NCI-H2029 treated with DMSO at 0.1 percent for 48 hours (cell line): ENCODE measurements at regions not wholly inside any gene's neighbourhood (a gene's known extent, or its start where the extent isn't known, plus 50 kb on each side); places are given as distances from the start of the nearest gene placed in this dataset.
"Not testable (repeated sequence)": the region's sequence is repeated elsewhere in the genome, so short reads cannot be mapped to it uniquely, and the experiment has no call there.

Experiments
- DNase-seq: peaks from one replicate; lab custom pipeline; 2025; lab: John Stamatoyannopoulos, UW

DNA sequence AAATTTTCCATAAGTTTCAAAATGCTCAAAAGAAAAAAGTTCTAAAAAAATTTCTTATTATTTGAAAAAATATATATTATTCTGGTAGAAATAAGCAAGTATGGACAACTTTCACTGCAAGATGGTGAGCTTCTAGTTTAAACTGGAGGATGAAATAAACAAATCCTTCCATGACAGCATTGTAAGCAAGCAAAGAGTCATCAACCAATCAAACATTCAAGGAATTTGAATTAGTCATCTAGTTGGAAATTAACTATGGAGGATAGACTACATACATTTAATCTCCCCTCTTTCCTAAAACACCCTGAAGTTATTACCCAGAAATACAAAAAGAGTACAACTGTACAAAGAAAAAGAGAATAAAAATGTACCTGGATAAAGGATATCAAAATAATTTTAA lies 51.0 kb upstream of the IRX5 start:
- no peak for DNase-seq

DNA sequence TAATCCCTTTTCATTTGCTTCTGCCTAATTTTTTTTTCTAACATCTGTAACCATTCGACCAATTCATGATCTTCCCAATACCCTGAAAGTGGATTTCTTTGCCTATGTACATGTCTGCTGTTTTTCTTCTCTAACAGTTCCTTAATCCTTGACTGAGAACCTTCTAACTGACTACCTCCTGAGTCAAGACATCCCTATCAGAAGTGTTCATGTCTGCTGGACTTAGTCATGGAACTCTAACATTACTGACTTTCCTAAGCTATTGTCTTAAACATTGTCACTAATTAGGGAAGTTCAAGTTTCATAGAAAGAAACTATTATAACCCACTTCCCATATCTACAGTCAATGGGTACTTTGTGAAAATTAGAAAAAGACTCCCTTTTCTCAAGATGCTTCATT lies 52.4 kb upstream of the IRX5 start:
- DNase-seq, result no peak

DNA sequence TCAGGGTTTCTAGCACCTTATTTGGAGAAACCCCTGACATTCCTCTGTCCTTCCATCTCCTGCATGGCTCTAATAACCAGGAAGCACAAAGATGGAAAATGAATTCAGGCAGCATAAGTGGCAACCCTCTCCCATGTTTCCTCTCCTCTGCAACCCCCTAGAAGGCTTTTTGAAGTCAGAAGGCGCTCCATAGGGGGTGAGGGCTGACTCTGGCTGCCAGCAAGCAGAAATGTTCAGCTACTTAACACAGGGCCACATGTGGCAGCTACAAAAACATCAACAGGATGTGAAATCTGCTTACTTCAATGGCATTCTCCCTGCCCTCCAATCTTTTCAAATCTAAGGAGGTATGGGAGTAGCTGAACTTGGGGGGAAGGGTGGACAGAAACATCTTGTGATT lies 55.2 kb upstream of the IRX5 start:
- DNase-seq, result no peak

DNA sequence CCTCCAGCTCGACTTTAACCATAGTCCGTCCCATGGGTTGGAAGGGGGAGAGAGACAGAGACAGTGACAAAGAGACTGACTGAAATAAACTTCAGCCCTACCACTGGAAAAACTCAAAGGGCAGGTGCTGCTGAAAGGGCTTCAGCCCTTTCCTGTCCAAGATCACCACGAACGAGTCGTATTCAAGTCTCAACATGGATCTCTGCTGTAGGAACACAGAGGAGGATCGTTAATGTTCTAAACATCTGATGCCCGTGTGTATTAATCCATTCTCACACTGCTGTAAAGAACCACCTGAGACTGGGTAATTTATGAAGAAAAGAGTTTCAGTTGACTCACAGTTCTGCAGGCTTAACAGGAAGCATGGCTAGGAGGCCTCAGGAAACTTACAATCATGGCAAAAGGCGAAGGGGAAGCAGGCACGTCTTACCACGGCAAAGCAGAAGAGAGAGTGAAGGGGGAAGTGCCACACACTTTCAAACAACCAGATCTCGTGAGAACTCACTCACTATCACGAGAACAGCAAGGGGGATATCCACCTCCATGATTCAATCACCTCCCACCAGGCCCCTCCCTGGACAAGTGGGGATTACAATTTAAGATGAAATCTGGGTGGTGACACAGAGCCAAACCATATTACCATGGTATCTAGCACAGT lies 56.8 kb upstream of the IRX5 start:
- DNase-seq, result not testable (repeated sequence)

DNA sequence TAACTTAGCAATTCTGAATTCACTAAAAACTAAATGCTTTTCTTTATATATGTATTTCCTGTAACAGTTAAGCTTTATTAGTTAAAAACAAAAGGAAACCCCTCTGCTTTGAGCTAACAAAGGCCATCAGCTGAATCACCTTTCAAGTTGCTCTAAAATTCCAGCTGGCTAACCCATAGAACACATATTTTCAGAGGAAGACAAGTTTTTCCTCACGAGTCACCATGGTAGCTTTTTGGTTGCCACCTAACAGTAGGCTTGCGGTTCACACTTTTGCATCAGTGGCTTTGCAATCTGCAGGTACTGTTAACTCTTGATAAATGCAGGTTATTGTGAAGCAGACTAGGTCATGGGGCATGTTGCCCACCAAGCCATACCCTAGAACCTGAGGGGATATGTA lies 57.6 kb upstream of the IRX5 start:
- DNase-seq, result no peak

DNA sequence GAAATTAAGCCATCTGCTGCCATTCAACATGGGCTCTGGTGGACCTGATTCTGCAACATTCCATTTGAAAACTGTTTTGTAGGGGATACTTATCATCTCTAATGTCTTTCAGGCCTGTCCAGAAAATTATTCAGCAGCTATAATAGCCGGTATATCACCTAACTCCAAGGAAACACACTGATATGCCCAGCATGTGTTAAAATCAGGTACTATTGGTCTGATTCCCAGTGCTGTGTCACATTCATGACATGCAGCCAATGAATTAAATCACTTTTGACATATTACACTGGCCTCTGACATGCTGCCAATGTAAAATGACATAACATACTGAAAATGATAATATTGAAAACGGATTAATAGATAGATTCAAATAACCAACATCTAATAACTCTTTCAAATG lies 60.5 kb upstream of the IRX5 start:
- DNase-seq, result no peak

DNA sequence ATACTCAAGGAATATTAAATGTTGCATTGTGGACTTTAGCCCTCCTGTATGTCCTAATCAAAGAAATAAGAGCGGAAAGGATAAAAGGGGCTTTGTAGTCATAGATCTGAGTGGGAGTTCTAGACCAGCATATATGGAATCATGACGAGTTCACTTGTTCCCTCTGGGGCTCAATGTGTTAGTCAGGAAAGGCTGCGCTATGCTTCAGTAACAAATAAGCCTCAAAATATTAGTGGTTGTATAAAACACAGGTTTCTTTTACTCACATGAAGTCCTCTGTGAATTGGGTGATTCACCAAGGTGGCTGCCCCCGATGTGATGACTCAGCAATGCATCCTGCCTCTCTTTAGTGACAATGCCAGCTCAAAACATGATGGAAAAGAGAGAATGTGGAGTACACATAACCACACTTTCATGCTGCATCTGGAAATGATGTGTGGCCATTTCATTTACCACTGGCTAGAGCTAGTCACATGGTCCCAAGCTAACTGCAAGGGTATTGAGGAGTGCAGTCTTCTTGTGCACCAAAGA lies 63.3 kb upstream of the IRX5 start:
- DNase-seq, result no peak

DNA sequence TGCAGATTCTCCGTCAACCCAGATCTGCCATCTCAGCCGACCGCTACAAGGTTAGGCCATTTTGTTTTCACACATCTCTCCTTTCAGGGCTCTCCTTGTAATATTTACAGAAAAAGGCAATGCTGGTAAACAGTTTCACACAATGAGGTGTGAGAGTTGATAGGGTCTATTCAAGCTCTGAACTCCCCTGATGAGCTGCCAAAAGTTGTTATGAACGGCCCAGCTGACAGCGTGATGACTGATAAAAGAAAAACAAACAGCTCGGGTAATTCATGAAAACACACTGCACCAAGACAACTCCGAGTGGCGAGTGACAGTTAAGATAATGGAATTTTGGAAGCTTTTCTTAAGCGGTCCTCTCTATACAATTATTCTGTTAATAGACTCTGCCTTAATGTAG lies 68.1 kb upstream of the IRX5 start:
- DNase-seq, result no peak

DNA sequence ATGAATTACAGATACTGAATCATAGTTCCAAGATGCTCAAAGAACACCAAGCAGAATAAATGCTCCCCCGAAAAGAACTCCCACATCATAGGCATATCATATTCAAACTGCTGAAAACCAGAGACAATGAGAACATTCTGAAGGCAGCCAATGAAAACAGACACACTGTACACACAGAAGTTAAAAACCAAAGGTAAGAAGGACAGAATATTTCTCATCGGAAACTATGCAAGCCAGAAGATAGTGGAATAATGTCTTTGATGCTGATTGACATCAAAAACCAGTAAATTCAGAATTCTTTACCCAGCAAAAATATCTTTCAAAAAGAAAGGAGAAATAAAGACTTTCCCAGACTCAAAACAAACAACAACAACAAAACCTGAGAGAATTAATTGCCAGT lies 73.8 kb upstream of the IRX5 start:
- DNase-seq, result no peak

DNA sequence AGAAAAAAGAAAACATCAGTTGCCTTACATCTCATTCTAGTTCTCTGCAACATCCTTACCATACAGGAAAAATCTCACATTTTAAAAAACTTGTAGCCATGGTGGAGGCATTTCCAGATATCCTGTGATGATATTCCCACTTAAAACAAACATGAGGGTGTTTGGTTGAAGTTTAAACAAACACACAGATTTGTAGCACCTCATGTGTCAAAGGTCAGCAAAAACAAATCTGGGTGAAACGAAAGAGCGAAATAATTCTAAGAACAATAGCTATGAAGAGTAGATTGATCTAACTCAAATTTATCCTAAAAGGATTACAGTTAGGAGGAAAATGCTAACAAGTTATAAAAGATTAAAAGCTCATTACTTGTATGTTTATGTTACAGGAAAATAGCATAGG lies 83.1 kb upstream of the IRX5 start:
- DNase-seq, result no peak

DNA sequence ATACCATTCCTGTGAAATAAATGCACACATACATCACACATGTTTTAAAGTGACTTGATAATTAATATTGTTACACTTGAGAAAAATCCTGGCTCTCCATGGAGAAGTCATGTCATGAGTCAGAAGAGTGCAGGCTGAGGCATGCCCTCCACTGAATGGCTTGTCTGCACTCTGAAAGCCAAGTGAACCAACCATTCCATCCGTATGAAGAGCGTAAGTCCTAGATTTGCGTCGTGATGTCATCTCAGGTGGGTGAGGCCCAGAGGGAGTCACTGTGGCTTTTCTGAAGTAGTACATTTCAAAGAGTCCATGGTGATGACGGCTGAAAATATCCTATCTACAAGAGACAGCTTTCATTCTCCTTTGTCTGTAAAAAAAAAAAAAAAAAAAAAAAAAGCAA lies 83.5 kb upstream of the IRX5 start:
- DNase-seq, result no peak

DNA sequence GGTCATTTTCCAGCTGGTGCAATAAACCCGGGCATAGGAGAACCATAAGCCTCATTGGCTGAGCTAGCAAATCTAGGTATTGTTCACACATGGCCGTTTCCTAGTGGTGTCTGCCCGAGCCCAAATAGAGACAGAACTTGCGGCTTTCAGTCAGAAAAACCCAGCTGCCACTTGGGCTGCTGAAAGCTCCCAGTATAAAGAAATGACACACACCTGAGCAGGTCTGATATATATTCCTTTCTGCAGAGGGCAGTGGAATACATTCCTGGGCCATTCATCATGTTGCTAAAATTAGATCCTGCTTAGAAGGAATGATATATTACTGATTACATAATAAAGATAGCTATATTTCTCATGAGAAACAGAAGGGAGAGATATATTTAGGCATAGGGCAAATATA lies 83.9 kb upstream of the IRX5 start:
- no peak for DNase-seq

DNA sequence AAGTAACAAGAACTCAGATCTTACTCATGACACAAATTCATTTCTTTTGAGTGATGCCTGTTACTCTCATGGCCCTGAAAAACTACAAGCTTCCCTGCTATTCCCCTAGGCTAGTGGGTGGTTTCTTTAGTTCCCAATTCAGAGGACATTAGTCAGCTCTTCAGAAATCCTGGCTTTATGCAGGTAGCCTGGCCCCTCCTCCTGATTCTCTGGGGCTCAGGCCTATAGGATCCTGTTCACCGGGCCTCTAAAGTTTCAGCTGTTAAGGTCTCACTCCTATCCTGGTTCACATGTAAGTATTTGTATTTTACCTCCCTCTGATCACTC lies 87.3 kb upstream of the IRX5 start:
- no peak for DNase-seq

DNA sequence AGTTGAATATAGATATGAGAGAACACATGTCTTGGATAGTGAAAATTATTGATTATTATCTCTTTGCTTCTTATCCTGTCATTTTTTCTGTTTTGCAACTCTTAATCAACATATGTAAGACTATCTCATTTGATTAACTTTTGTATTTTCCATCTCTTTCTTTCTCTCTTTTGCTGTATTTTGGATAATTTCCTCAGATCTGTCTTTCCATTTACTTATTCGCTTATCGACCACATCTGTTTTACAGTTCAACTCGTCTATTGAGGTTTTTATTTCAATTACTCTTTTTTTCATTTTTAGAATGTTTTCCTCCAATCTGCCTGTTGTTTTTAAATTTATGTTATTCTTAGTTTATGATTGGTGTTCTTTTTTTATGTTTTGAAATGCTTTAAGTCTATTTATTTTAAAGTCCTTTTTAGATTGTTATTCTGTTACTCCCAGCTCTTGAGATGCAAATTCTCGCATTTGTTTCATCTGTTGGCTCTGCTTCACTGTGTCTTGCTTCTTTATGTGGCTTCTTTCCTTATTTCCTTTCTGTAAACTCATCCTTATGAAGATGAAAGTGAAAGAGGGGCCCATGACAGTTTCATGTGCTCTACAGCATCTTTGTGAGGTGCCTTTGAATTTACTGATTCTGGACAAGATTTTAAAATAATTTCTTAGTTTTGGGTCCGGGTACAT lies 87.8 kb upstream of the IRX5 start:
- DNase-seq, result no peak

DNA sequence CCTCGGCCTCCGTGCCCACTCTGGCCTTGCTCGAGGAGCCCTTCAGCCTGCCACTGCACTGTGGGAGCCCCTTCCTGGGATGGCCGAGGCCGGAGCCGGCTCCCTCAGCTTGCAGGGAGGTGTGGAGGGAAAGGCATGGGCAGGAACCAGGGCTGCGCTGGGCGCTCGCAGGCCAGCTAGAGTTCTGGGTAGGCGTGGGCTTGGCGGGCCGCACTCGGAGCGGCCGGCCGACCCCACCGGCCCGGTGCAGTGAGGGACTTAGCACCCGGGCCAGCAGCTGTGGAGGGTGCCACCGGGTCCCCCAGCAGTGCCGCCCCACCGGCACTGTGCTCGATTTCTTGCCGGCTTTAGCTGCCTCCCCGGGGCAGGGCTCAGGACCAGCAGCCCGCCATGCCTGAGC lies 101.0 kb upstream of the IRX5 start:
- no peak for DNase-seq

DNA sequence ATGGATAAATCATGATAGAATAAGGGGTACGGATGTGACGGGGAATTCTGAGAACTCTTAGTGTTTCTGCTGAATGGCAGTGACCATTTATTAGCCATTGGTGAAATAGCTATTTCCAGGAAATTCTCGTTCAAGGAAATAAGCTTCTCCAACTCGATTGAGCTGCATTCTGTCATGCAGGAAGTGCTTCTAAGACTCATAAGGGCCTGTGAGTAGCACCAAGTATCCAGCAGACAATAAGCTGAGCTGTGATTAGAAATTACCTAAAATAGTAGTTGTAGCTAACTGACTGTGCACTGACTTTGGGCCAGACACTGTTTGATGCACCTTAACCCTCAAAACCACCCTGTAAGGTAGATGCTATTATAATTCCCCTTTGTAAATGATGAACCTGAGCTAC lies 107.8 kb upstream of the IRX5 start:
- DNase-seq, result no peak

DNA sequence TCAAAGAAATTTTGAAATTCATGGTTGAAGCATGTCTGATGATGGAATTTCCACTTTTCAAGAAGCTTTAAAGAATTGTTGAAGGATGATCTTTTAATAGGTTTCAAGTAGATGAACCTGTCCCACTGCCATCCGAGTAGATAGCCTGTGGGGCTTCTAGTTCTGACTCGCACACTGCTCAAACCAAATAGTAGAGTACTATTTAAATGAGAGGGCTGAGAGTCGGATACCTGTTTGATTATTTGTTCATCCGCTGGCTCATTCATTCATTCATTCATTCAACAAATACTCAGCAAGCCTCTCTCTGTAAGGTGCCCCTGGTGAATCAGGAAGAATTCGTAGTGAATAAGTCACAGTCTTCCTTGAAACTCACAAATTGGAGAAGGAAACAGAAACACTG lies 108.2 kb upstream of the IRX5 start:
- no peak for DNase-seq

DNA sequence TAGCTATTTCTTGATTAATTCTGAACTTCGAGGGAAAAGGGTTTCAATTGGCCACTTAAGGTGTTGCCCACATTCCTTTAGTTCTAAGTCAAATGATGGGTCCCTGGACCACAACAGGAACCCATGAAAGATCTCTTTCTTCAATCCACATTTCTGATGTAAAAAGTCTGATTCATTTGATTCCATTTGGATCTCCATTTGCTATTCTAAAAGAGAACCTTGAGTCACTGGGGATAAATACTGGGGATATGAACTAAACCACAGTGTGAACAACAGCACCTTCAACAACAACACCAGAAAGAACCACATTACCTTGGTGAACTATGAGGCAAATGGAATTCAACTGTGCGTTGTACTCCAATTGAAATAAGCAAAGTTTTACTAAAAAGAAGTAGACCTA lies 108.9 kb upstream of the IRX5 start:
- no peak for DNase-seq

DNA sequence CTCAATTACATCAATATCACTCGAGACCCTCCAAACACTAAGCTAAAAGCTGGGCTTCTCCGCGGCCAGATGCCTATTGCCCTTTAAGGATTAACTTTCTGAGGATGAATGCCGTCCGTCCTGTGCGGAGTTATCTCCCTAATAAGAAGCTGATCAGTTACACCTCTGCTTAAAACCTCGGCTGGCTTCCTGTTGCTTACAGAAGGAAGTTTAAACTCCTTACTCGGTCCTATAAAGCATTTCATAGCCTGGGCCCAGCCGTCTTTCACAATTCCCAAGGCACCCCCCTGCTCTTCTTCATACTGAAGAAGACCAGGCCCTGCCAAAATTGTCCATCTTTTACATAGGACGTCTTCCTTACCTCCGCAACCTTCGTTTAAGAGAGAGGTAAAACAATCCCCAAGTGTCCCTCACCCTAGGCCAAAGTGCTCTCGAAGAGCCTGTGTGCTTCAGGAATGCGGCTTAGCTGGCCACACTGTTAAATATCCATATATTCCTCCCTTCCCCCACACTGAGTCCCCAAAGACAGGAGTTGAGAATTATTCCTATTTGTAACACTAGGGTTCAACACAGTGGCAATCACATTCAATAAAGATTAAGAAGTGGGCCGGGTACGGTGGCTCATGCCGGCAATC lies 112.6 kb upstream of the IRX5 start:
- no peak for DNase-seq

DNA sequence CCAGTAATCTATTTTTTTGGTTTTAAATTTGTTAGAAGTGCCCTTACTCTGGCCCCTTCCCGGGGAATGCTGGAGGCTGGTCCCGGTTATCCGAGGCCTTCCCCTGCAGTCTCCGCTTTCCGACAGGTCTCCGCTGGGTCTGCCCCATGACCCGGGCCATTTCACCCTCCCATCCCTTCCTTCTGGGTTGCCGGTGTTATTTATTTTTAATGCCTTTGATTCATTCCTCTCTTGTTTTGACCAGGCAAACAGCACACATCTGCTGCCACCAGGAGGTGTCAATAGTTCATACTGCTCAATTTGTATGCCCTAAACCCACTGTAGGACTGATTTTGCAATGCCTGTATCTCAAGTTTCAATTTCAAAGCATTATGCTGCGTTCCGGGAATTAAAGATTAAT lies 113.2 kb upstream of the IRX5 start:
- no peak for DNase-seq

DNA sequence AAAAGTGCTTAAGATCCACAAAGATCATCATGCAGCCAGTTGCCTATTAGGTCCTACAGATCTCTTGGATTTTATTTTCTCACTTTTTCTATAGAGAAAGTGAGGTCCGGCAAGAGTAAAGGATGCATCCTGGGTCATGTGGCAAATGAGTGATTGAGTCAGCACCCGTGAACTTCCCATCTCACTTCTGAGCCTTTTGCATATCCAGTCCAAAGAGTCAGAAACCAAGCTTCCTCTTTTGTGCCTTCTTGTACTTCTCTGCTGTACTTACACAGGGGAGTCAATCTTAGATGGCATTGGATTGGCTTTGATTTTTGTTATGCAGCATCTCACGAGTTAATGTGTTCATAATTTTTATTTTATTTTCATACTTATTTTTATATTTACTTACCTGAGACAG lies 114.2 kb upstream of the IRX5 start:
- DNase-seq, result no peak

DNA sequence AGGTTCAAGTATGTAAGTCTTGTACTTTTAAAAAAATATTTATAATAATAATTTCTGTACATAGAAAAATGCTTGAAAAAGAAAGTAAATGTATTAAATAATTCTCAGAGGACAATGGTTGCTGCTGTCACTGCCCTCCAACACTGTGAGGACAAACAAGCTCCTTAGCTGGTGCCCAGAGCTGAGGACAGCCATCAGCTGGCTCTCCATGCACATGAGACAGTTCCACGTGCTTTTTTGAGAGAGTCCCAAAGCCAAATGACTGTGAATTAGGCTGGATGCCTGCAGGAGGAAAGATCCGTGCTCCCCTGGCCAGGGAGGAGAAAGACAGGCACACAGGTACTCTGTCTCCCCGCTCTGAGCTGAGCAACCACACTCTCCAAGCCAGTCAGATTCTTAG lies 115.5 kb upstream of the IRX5 start:
- DNase-seq, result no peak

DNA sequence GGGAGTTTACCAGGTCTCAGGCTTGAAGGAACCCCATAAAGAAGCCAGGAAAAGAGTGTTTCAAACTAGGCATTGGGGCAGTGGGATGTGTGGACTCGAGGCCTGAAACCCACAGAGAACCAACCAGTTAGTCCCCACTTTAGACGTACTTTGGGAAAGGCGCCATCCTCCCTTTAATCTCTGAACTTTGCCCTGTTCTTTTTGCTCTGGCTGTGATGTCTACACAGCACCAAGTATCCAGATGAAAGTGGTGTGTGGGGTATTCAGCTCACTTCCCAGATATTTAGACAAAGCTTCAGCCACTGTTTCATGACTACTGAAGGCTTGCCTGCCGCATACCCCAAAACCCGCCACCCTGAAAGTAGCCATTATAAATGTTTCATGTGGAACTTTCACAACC lies 116.9 kb upstream of the IRX5 start:
- DNase-seq, result no peak

DNA sequence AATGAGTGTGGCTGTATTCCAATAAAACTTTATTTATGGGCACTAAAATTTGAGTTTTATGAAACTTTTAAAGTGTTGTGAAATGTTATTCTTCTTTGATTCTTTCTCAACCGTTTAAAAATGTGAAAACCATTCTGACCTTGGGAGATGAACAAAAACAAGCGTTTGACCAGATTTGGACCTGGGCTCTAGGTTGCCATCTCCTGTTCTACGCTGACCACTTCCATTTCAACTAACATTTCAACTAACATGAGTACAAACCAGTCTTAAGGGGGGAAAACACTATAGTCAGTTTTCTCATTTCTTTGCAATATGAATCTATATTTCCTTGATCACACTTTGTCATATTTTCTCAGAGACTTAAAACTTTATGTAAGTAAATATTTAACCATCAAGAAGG lies 118.4 kb upstream of the IRX5 start:
- DNase-seq, result no peak
